Esophagus squamous epithelium (tissue), 5 donors: ENCODE measurements at regions not wholly inside any gene's neighbourhood (a gene's known extent, or its start where the extent isn't known, plus 50 kb on each side); places are given as distances from the start of the nearest gene placed in this dataset.

Experiments used
- DNase-seq: peaks from one replicate; lab custom pipeline; 2025; lab: John Stamatoyannopoulos, UW
- H3K27ac ChIP-seq, 4 donors: fragments of 200-600 bp; sonication (generic); one replicate each; pipeline ENCODE4 v1.5.1; 2016 to 2019; ENCODE audit warnings: mild to moderate bottlenecking in 1 of 4
- H3K27me3 ChIP-seq, 4 donors: fragments of 200-600 bp; sonication (generic); 1 replicate in 3 of 4; 2 replicates in 1 of 4; pipeline versions ENCODE4 v1.5.1 to v1.6.0; 2017 to 2021; ENCODE audit warnings: antibody characterized with exemption in 1 of 4
- H3K36me3 ChIP-seq, 3 donors: fragments of 200-600 bp; sonication (generic); one replicate each; pipeline ENCODE4 v1.5.1; 2016 to 2019
- H3K4me1 ChIP-seq, 3 donors: fragments of 200-600 bp; sonication (generic); one replicate each; pipeline ENCODE4 v1.5.1; 2017 to 2019
- H3K4me3 ChIP-seq, 4 donors: fragments of 200-600 bp; sonication (generic); 1 replicate in 3 of 4; 2 replicates in 1 of 4; pipeline ENCODE4 v1.5.1; 2016 to 2019; ENCODE audit warnings: mild to moderate bottlenecking in 2 of 4, moderate library complexity in 1 of 4
- H3K9me3 ChIP-seq, 3 donors: fragments of 200-600 bp; sonication (generic); one replicate each; pipeline ENCODE4 v1.5.1; 2016 to 2019
- POLR2A ChIP-seq, 4 donors: fragments of 450-650 bp; IDR thresholded peaks; one replicate each; pipeline ENCODE4 v1.6.1; 2017; ENCODE audit warnings: antibody characterized with exemption in 4 of 4, mild to moderate bottlenecking in 4 of 4, moderate library complexity in 3 of 4
- WGBS, 2 donors: methylation state at CpG; one replicate each; pipeline ENCODE4 v1.1.5; 2018; 5-methylcytosine and 5-hydroxymethylcytosine counted together
- intact Hi-C: fragments of 100-400 bp; cut with DNase I; formaldehyde crosslinking; loops from one replicate; pipeline ENCODE4 v1.15.0; 2022
- TF ChIP-seq, protein P1 (sequence below), 6 experiments: fragments of 450-650 bp in 4 of 6; fragments of 200-600 bp in 2 of 6; sonication (generic) in 2 of 6; IDR thresholded peaks; one replicate each; pipeline ENCODE4 v1.5.1; 2016 to 2019; ENCODE audit warnings: antibody characterized with exemption in 6 of 6, mild to moderate bottlenecking in 4 of 6, moderate library complexity in 4 of 6
- donor health status: DM: yes; HTN: yes; CAD: no.

DNA sequence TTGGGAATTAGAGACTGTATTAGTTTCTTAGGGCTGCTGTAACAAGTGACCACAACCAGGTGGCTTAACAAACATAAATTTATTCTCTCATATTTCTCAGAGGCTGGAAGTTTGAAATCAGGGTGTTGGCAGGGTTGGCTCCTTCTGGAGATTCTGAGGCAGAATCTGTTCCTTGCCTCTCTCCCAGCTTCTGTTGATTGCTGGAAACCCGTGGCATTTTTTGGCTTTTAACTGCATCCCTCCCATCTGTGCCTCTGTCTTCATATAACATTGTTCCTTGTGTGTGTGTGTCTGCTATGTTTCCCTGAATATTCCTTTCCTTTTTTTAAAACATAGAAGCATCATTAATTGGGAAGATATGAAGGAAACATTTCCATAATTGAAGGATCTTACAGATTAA lies 448.1 kb upstream of the DCC start:
- Histone ChIP-seq H3K36me3 (no peaks in the 10 kb centered on the region), H3K4me1 (no peaks in the 10 kb centered on the region), H3K4me3 (no peak overlapping the region), H3K27me3 (no peaks in the 10 kb centered on the region), H3K9me3 (no peaks in the 10 kb centered on the region), H3K27ac (no peak overlapping the region)
- TF ChIP-seq POLR2A (IDR thresholded peaks at IDR 0.05) = no peak
- TF ChIP-seq, protein P1, sequence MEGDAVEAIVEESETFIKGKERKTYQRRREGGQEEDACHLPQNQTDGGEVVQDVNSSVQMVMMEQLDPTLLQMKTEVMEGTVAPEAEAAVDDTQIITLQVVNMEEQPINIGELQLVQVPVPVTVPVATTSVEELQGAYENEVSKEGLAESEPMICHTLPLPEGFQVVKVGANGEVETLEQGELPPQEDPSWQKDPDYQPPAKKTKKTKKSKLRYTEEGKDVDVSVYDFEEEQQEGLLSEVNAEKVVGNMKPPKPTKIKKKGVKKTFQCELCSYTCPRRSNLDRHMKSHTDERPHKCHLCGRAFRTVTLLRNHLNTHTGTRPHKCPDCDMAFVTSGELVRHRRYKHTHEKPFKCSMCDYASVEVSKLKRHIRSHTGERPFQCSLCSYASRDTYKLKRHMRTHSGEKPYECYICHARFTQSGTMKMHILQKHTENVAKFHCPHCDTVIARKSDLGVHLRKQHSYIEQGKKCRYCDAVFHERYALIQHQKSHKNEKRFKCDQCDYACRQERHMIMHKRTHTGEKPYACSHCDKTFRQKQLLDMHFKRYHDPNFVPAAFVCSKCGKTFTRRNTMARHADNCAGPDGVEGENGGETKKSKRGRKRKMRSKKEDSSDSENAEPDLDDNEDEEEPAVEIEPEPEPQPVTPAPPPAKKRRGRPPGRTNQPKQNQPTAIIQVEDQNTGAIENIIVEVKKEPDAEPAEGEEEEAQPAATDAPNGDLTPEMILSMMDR (IDR thresholded peaks at IDR 0.05) = no peak
- whole genome bisulfite sequencing, 2 donors = 43 to 45% methylated on average over 1 of the region's 1 CpG
- intact Hi-C loops = no loop called here
- DNase-seq = no peak

DNA sequence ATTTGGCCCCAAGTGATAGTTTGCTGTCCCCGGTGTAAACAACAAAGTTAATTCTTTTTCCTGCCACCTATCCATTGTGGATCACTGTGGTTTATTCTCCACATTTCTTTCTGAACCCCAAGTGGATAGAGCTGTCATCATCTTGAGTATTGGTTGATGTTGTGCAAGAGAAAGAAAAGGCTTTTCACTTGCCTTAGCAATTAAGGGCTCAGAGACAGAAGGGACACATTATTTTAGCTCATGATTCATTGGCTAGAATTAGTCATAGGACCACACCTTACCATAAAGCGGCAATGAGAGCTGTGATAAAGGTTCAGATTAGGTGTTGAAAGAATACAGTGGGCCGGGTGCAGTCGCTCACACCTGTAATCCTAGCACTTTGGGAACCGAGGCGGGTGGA lies 442.1 kb upstream of the DCC start:
- DNase-seq = no peak
- no peak overlapping the region for H3K4me3 ChIP-seq
- TF ChIP-seq, protein P1 (IDR thresholded peaks at IDR 0.05) = no peak
- no peak for TF ChIP-seq POLR2A (IDR thresholded peaks at IDR 0.05)
- H3K27ac ChIP-seq = no peak overlapping the region
- intact Hi-C loops = no loop called here
- WGBS, 2 donors = 81 to 87% methylated on average over 5 to 6 of the region's 6 CpGs
- H3K4me1 ChIP-seq = no peaks in the 10 kb centered on the region
- no peaks in the 10 kb centered on the region for H3K9me3 ChIP-seq
- no peaks in the 10 kb centered on the region for H3K27me3 ChIP-seq
- H3K36me3 ChIP-seq = no peaks in the 10 kb centered on the region

DNA sequence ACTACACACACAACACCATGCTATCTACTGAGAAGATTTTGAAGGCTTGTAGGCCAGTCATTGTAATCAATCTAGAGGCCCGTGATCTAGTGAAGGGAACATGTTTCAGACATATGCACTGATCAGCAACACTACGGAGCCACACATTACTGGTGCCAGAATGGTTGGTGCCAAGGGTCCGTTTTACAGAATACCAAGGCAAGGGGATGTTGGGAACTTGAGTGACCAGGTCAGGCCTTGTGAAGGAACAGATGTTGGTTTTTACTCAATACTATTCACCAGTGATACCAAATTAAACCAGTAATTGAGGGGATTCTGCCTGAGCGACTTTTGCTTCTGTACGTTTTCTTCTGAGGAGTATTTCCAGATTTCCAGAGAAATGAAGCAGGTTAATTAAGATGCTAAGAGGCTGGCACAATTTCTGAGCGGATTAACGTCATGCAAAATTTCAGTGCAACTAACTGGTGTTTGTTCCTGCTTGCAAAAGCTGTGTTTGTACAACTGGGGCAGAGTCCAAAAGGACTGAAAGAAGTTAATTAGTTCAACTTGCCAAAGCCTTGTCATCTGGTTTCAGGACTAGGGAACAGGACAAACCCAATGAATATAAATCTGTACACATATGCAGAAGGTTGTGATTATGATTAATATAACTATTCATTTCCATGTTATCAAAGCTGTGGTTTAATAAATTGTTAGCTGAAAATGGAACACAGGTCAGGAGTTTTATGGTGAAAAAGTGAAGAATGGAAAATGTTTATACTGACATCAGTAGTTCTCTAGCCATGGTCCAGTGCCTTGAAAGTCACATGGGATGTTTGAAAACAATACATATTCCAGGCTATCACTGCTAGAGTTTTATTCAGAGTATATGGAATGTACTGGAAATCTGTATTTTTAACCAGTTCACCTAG lies 432.1 kb upstream of the DCC start:
- no peak for DNase-seq
- no peaks in the 10 kb centered on the region for H3K4me1 ChIP-seq
- H3K36me3 ChIP-seq = no peaks in the 10 kb centered on the region
- WGBS, 2 donors = 79 to 80% methylated on average over 7 of the region's 7 CpGs
- no peak for TF ChIP-seq POLR2A (IDR thresholded peaks at IDR 0.05)
- TF ChIP-seq, protein P1 (IDR thresholded peaks at IDR 0.05) = no peak
- H3K27me3 ChIP-seq = no peaks in the 10 kb centered on the region
- intact Hi-C loops = no loop called here
- H3K9me3 ChIP-seq = no peaks in the 10 kb centered on the region
- no peak overlapping the region for H3K27ac ChIP-seq
- H3K4me3 ChIP-seq = no peak overlapping the region

DNA sequence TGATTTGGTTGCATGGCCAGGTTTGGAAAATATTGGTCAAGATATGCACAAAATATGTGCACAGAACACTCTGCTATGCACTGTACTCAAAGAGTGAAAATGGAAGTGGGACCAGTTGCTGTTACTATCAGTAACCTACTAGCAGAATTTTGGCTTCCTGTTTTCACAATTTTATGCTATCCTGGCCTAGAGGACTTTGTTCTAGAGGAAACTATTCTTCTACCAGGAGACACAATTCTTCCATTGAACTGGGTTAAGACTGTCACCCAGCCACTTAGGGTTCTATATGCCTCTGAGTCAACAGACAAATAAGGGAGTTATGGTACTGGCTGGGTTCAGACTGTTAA lies 431.4 kb upstream of the DCC start:
- Histone ChIP-seq H3K27me3 (no peaks in the 10 kb centered on the region), H3K9me3 (no peaks in the 10 kb centered on the region), H3K27ac (no peak overlapping the region), H3K4me1 (no peaks in the 10 kb centered on the region), H3K4me3 (no peak overlapping the region), H3K36me3 (no peaks in the 10 kb centered on the region)
- DNase-seq = no peak
- intact Hi-C loops = no loop called here
- no peak for TF ChIP-seq POLR2A (IDR thresholded peaks at IDR 0.05)

DNA sequence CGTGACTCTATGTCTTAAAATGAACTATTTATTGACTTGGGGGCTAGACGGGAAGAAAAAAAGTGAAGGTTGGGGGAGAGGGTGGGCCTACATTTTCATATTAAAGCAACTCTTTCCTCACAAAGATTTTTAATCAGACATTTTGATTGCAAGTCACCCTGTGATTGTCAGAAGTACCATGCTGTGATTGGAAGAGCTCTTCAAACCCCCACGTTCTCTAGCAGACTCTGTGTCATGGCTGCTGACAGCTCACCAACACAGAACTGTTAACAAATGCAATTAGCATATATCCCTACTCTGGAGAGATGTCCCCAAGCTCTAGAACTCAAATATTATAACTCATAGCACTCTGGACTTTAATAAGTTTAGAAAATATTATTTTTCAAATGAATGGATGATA lies 428.4 kb upstream of the DCC start:
- no peak overlapping the region for H3K27ac ChIP-seq
- no peaks in the 10 kb centered on the region for H3K4me1 ChIP-seq

More for the DNA sequence above, 428.4 kb upstream of the DCC start:
- intact Hi-C loops = no loop called here
- Histone ChIP-seq H3K4me3 (no peak overlapping the region), H3K27me3 (no peaks in the 10 kb centered on the region), H3K36me3 (no peaks in the 10 kb centered on the region), H3K9me3 (no peaks in the 10 kb centered on the region)
- 58 to 61% methylated on average over 3 of the region's 3 CpGs for WGBS, 2 donors
- DNase-seq = no peak
- TF ChIP-seq, protein P1 (IDR thresholded peaks at IDR 0.05) = no peak
- TF ChIP-seq POLR2A (IDR thresholded peaks at IDR 0.05) = no peak
